ENCODE measurements at regions not wholly inside any gene's neighbourhood (a gene's known extent, or its start where the extent isn't known, plus 50 kb on each side); places are given as distances from the start of the nearest gene placed in this dataset.

DNA sequence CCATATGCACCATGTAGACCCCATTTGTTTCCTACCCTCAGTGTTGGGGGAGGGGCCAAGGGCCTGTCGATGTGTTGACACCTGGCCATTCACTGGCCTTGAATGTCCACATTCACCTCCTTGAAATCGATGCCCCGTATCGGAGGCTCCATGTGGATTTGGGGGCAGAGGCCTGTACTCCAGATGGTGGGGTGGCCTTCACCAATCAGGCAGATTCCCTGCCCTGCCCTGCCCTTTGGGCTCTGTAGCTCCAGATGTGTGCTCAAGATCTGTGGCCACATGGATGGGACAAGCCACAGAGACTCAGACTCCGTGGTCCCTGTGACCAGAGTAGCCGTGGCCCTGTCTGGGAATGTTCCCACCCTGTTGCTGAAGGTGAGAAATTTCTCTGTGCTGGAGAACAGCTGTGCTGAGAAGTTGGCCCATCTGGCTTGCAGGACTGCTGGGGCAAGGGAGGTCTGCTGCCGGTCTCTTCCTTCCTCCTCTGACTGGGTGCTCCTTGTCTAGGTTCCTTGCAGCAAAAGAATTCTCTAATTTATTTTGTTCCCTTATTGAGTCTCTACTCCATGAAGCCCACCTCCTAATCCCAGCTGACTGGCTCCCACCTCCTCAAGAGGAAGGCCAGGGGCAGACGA is 221.3 kb downstream of the SEC14L1 start:
- TF ChIP-seq, protein P1, sequence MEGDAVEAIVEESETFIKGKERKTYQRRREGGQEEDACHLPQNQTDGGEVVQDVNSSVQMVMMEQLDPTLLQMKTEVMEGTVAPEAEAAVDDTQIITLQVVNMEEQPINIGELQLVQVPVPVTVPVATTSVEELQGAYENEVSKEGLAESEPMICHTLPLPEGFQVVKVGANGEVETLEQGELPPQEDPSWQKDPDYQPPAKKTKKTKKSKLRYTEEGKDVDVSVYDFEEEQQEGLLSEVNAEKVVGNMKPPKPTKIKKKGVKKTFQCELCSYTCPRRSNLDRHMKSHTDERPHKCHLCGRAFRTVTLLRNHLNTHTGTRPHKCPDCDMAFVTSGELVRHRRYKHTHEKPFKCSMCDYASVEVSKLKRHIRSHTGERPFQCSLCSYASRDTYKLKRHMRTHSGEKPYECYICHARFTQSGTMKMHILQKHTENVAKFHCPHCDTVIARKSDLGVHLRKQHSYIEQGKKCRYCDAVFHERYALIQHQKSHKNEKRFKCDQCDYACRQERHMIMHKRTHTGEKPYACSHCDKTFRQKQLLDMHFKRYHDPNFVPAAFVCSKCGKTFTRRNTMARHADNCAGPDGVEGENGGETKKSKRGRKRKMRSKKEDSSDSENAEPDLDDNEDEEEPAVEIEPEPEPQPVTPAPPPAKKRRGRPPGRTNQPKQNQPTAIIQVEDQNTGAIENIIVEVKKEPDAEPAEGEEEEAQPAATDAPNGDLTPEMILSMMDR (IDR thresholded peaks at IDR 0.05), result no peak
- TF ChIP-seq POLR2A (IDR thresholded peaks at IDR 0.05) (no peak), POLR2AphosphoS5 (IDR thresholded peaks at IDR 0.05) (no peak), EP300 (IDR thresholded peaks at IDR 0.05; ENCODE audit: low read depth) (no peak)

Data from transverse colon (tissue), 4 donors.